ENCODE measurements at regions not wholly inside any gene's neighbourhood (a gene's known extent, or its start where the extent isn't known, plus 50 kb on each side); places are given as distances from the start of the nearest gene placed in this dataset.

DNA sequence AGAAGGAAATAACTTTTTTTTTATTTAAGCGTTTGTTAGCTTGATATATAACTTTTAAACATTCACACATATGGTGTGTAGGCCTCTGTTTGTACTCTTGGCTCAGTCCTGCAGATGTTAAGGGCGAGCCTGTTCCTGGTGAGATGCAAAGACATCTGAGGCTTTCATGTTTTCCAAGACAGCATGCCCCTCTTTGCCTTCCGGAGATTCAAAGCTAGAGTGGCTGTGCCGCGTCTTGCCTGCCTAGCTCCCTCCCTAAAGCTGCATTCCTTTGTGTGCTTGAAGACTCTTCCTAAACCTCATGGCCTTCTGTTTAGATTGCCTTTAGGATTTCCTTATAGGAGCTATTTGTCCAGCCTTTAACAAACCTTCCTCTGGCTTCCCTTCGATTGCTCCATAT, 67.1 kb downstream of the MID1IP1 start:
- Mint-ChIP-seq H3K9me3 (no peaks in the 10 kb centered on the region), H3K27ac (no peak overlapping the region), H3K36me3 (no peaks in the 10 kb centered on the region), H3K27me3 (no peaks in the 10 kb centered on the region), H3K4me3 (no peak overlapping the region), H3K4me1 (no peaks in the 10 kb centered on the region)
- ChIA-PET POLR2A (ENCODE audit: partially characterized antibody) (no interaction called here), CTCF (ENCODE audit: partially characterized antibody) (no interaction called here)
- H3K27me3 ChIP-seq (ENCODE audit: insufficient read depth, low read length): no peaks in the 10 kb centered on the region
- H3K9me3 ChIP-seq (ENCODE audit: control insufficient read depth in 1 of 2, low read length in 2 of 2): no peaks in the 10 kb centered on the region
- H3K27ac ChIP-seq (ENCODE audit: low read depth, low read length): no peak overlapping the region
- no peaks in the 10 kb centered on the region for H3K36me3 ChIP-seq (ENCODE audit: insufficient read depth, low read length)
- no peaks in the 10 kb centered on the region for H3K4me1 ChIP-seq (ENCODE audit: insufficient read depth, low read length)
- intact Hi-C loops (cut with micrococcal nuclease): no loop called here
- no peak overlapping the region for H3K4me3 ChIP-seq (ENCODE audit: low read length in 2 of 2)
- no peak for DNase-seq

DNA sequence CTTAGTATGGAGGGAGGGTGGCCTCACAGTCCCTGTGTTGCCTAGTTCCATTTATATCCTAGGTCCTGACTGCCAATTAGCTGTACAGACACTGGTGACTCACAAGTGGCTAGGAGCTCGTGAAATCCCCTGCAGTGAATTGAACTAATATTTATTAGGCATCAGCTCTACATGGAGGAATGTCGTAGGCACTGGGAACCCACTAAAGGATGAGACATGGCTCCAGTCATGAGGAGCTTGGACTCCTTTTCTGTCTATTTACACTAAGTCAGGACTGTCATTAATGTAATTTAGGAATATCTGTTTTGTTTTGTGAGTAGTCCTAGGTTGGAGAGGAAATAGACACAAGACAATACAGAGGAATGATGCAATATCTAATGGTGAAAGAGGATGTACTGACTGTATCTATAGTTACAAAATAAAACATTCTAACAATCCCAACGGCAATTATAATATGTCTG, 67.7 kb downstream of the MID1IP1 start:
- no peaks in the 10 kb centered on the region for H3K9me3 Mint-ChIP-seq
- Histone ChIP-seq H3K36me3 (ENCODE audit: insufficient read depth, low read length) (no peaks in the 10 kb centered on the region), H3K4me3 (ENCODE audit: low read length in 2 of 2) (no peak overlapping the region), H3K27me3 (ENCODE audit: insufficient read depth, low read length) (no peaks in the 10 kb centered on the region), H3K4me1 (ENCODE audit: insufficient read depth, low read length) (no peaks in the 10 kb centered on the region), H3K9me3 (ENCODE audit: control insufficient read depth in 1 of 2, low read length in 2 of 2) (no peaks in the 10 kb centered on the region), H3K27ac (ENCODE audit: low read depth, low read length) (no peak overlapping the region)
- H3K4me3 Mint-ChIP-seq: no peak overlapping the region
- no peaks in the 10 kb centered on the region for H3K36me3 Mint-ChIP-seq
- no peak for DNase-seq
- POLR2A ChIA-PET (ENCODE audit: partially characterized antibody): no interaction called here
- no peak overlapping the region for H3K27ac Mint-ChIP-seq
- intact Hi-C loops (cut with micrococcal nuclease): no loop called here
- CTCF ChIA-PET (ENCODE audit: partially characterized antibody): no interaction called here
- H3K4me1 Mint-ChIP-seq: no peaks in the 10 kb centered on the region
- no peaks in the 10 kb centered on the region for H3K27me3 Mint-ChIP-seq

- Mint-ChIP-seq H3K4me1 (no peaks in the 10 kb centered on the region), H3K27ac (no peak overlapping the region), H3K27me3 (no peaks in the 10 kb centered on the region), H3K4me3 (no peak overlapping the region), H3K36me3 (no peaks in the 10 kb centered on the region), H3K9me3 (no peaks in the 10 kb centered on the region)
- intact Hi-C loops (cut with micrococcal nuclease): loop anchor here (10.0 kb wide), 1 partner anchor 66 kb away; the partner anchor contains the start of gene MID1IP1
- H3K4me1 ChIP-seq (ENCODE audit: insufficient read depth, low read length): no peaks in the 10 kb centered on the region
- H3K4me3 ChIP-seq (ENCODE audit: low read length in 2 of 2): no peak overlapping the region
- no peak for DNase-seq
- CTCF ChIA-PET (ENCODE audit: partially characterized antibody): no interaction called here
- H3K27me3 ChIP-seq (ENCODE audit: insufficient read depth, low read length): no peaks in the 10 kb centered on the region
- POLR2A ChIA-PET (ENCODE audit: partially characterized antibody): no interaction called here
- no peaks in the 10 kb centered on the region for H3K36me3 ChIP-seq (ENCODE audit: insufficient read depth, low read length)
- no peak overlapping the region for H3K27ac ChIP-seq (ENCODE audit: low read depth, low read length)
- no peaks in the 10 kb centered on the region for H3K9me3 ChIP-seq (ENCODE audit: control insufficient read depth in 1 of 2, low read length in 2 of 2)
Observed at GRCh38 chrX:38870361-38870895, 69.2 kb downstream of the MID1IP1 start.

DNA sequence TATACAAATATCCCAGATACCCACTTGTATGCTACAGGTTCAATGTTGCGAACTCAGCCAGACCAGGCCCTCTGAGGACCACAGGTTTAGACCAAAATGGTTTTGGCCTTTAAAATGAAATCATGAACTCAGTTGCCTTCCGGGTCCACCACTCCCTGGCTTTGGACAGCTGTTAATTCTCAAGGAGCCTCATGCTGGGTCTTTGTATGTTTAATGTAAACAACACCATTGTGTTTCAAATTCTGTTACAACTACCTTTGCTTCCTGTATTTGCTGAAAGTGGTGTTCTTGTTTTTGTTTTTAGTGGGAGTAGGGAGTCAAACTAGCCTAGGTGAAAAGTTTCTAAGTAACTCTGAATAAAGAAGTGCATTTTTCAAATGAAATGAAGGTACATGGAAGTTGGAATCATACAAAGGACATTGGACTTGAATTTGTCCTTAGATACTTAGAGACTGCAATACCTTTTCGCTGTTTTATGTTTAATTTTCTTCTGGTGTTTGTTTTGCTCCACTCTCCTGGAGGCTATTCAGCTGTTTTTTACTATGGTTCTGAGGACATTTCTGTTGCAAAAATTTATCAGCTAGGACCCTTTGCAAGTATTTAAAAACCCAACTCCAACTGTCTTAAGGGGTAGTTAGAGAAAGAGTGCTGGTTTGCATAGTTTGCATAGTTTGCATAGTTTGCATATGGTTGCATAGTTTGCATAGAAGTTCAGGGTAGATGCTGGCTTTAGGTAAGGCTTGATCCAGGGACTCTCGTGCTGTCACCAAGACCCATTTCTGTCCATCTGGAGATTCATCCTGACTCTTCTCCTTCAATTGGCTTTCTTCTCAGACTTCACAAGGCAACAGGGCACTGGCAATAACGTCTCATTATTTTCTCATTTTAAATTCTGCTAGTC, 70.1 kb downstream of the MID1IP1 start:
- POLR2A ChIA-PET (ENCODE audit: partially characterized antibody): no interaction called here
- H3K9me3 Mint-ChIP-seq: no peaks in the 10 kb centered on the region
- H3K4me1 Mint-ChIP-seq: no peaks in the 10 kb centered on the region
- Histone ChIP-seq H3K27me3 (ENCODE audit: insufficient read depth, low read length) (no peaks in the 10 kb centered on the region), H3K4me3 (ENCODE audit: low read length in 2 of 2) (no peak overlapping the region), H3K36me3 (ENCODE audit: insufficient read depth, low read length) (no peaks in the 10 kb centered on the region), H3K4me1 (ENCODE audit: insufficient read depth, low read length) (no peaks in the 10 kb centered on the region), H3K9me3 (ENCODE audit: control insufficient read depth in 1 of 2, low read length in 2 of 2) (no peaks in the 10 kb centered on the region), H3K27ac (ENCODE audit: low read depth, low read length) (no peak overlapping the region)
- no peak overlapping the region for H3K4me3 Mint-ChIP-seq
- H3K27ac Mint-ChIP-seq: no peak overlapping the region
- intact Hi-C loops (cut with micrococcal nuclease): loop anchor here (10.0 kb wide), 1 partner anchor 67 kb away; the partner anchor contains the start of gene MID1IP1
- CTCF ChIA-PET (ENCODE audit: partially characterized antibody): no interaction called here
- H3K36me3 Mint-ChIP-seq: no peaks in the 10 kb centered on the region
- no peaks in the 10 kb centered on the region for H3K27me3 Mint-ChIP-seq
- no peak for DNase-seq

DNA sequence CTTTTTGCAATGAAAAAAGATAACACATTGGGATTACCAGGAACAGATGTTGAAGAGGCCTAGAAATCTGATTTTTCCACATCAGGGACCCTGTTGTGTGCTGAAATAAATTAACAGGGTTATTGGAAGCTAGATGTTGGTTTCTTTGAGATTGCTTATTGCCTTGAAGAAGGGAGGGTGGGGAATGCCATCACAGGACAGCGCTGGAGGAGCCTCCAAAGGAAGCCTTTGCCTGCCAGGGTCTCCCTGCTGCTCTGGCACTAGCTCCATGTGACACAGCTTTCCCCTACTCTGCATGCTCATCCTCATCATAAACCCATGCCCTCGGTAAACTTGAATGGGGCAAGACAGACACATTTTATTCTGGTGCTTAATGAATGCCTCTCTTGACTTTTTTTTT, 76.1 kb downstream of the MID1IP1 start:
- no peak overlapping the region for H3K27ac Mint-ChIP-seq
- POLR2A ChIA-PET (ENCODE audit: partially characterized antibody): no interaction called here

GRCh38 chrX:38878641-38879340, 77.5 kb downstream of the MID1IP1 start:
- Mint-ChIP-seq H3K4me1 (peaks cover 12 to 22% (median 16%) of the 10 kb centered on the region in 4 donors), H3K4me3 (no peak overlapping the region), H3K9me3 (peaks cover 0 to 2% (median 0%) of the 10 kb centered on the region in 8 donors), H3K36me3 (no peaks in the 10 kb centered on the region), H3K27me3 (no peaks in the 10 kb centered on the region), H3K27ac (no peak overlapping the region)
- intact Hi-C loops (cut with micrococcal nuclease): loop anchor here (10.0 kb wide), 1 partner anchor 74 kb away; the partner anchor contains the start of gene MID1IP1
- H3K27me3 ChIP-seq (ENCODE audit: insufficient read depth, low read length): no peaks in the 10 kb centered on the region
- H3K36me3 ChIP-seq (ENCODE audit: insufficient read depth, low read length): no peaks in the 10 kb centered on the region
- POLR2A ChIA-PET (ENCODE audit: partially characterized antibody): interaction anchor here (1.0 to 2.7 kb wide), 4 partner anchors 62 to 77 kb away, joined by 3 to 28 read pairs (median 9); partner anchors contain the start of gene MID1IP1
- no peaks in the 10 kb centered on the region for H3K9me3 ChIP-seq (ENCODE audit: control insufficient read depth in 1 of 2, low read length in 2 of 2)
- no peak overlapping the region for H3K27ac ChIP-seq (ENCODE audit: low read depth, low read length)
- CTCF ChIA-PET (ENCODE audit: partially characterized antibody): interaction anchor here (1.5 kb wide), 2 partner anchors 109 to 111 kb away, joined by 3 to 4 read pairs; no protein-coding TSS in a partner anchor
- DNase-seq: no peak
- peaks cover 18% of the 10 kb centered on the region for H3K4me1 ChIP-seq (ENCODE audit: insufficient read depth, low read length)
- no peak overlapping the region for H3K4me3 ChIP-seq (ENCODE audit: low read length in 2 of 2)

More for the DNA sequence above, 76.1 kb downstream of the MID1IP1 start:
- H3K4me3 ChIP-seq (ENCODE audit: low read length in 2 of 2): no peak overlapping the region
- no peaks in the 10 kb centered on the region for H3K36me3 Mint-ChIP-seq
- H3K27ac ChIP-seq (ENCODE audit: low read depth, low read length): no peak overlapping the region
- H3K9me3 ChIP-seq (ENCODE audit: control insufficient read depth in 1 of 2, low read length in 2 of 2): no peaks in the 10 kb centered on the region
- H3K36me3 ChIP-seq (ENCODE audit: insufficient read depth, low read length): no peaks in the 10 kb centered on the region
- H3K4me1 Mint-ChIP-seq: peaks cover 12 to 22% (median 16%) of the 10 kb centered on the region in 4 donors
- intact Hi-C loops (cut with micrococcal nuclease): loop anchor here (10.0 kb wide), 1 partner anchor 73 kb away; the partner anchor contains the start of gene MID1IP1
- H3K27me3 ChIP-seq (ENCODE audit: insufficient read depth, low read length): no peaks in the 10 kb centered on the region
- peaks cover 18% of the 10 kb centered on the region for H3K4me1 ChIP-seq (ENCODE audit: insufficient read depth, low read length)
- no peaks in the 10 kb centered on the region for H3K27me3 Mint-ChIP-seq
- no peak overlapping the region for H3K4me3 Mint-ChIP-seq
- CTCF ChIA-PET (ENCODE audit: partially characterized antibody): no interaction called here
- no peak for DNase-seq
- no peaks in the 10 kb centered on the region for H3K9me3 Mint-ChIP-seq

Data from CD4-positive, alpha-beta memory T cell (primary cell).